VCaP (cell line): ENCODE measurements at regions not wholly inside any gene's neighbourhood (a gene's known extent, or its start where the extent isn't known, plus 50 kb on each side); places are given as distances from the start of the nearest gene placed in this dataset.

Experiments used
- H3K27ac ChIP-seq: fragments of 450-650 bp; 2 replicates; pipeline ENCODE4 v1.5.1; 2017
- CTCF ChIP-seq: fragments of 450-650 bp; conservative IDR thresholded peaks from 2 replicates; pipeline ENCODE4 v1.5.1; 2017; ENCODE audit warnings: mild to moderate bottlenecking, moderate library complexity

GRCh38 chr19:30319876-30320275 is 52.3 kb upstream of the ZNF536 start:
- H3K27ac ChIP-seq, result no peak overlapping the region
- TF ChIP-seq CTCF, result no peak

- H3K27ac ChIP-seq, result no peak overlapping the region
- TF ChIP-seq CTCF, result no peak
Observed at GRCh38 chr19:30320466-30320865, 51.7 kb upstream of the ZNF536 start.

- no peak for TF ChIP-seq CTCF
- H3K27ac ChIP-seq, result no peak overlapping the region
Observed at GRCh38 chr19:30320916-30321315, 51.3 kb upstream of the ZNF536 start.
